Ureter (tissue), 1 donor: ENCODE measurements at regions not wholly inside any gene's neighbourhood (a gene's known extent, or its start where the extent isn't known, plus 50 kb on each side); places are given as distances from the start of the nearest gene placed in this dataset.

Experiments used
- DNase-seq: peaks from one replicate; pipeline ENCODE4 v3.0.0-alpha.2; 2020; ENCODE audit warnings: low spot score
- donor health status: DM: yes; HTN: yes; CAD: no.

DNA sequence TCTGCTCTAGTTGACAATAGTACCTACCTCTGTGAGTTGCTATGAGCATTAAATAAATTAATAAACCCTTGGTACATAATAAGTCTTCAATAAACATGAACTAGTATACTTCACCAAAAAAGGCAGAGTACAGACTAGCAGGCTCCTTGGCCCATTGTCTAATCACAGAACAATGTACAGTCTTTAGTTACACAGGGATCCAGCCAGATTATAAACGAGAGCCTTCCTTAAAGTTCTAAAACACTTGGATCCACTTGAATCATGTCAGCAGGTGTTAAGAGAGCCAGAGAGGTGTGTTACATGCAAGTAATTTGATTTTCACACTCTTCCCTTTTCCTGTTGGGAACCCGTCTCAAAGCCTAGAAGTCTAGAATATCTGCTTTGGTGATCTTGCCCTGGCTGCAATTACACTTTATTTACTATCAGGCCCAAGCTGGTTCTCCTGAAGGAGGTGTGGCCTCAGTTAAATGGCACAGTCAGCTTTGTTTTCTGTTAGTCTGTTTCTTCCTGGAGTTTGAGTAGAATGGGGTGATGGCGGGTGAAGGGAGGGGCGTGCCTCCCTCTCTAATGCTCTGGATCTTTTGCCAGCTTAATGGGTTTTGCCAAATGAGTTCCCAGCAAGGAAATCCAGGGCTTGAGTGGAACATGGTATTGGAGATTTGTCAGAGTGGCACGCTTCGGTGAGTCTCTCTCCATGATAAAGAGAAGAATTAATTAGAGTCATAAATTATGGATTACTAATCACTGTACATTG is 570.9 kb upstream of the CAMK1G start:
- no peak for DNase-seq

DNA sequence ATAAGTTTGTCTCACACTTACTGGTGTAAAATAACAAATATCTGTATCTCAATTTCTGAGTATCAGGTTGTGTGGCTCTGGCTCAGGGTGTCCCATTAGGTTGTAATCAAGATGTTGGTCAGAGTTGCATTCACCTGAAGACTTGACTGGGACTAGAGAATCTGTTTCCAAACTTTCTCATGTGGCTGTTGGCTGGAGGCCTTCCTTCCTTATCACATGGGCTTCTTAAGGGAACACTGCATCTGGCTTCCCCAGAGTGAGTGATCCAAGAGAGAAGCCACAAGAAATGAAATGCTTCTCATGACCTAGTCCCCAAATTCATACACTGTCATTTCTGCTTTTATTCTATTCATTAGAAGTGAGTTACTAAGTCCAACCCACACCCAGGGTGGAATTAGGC is 568.4 kb upstream of the CAMK1G start:
- DNase-seq: no peak

DNA sequence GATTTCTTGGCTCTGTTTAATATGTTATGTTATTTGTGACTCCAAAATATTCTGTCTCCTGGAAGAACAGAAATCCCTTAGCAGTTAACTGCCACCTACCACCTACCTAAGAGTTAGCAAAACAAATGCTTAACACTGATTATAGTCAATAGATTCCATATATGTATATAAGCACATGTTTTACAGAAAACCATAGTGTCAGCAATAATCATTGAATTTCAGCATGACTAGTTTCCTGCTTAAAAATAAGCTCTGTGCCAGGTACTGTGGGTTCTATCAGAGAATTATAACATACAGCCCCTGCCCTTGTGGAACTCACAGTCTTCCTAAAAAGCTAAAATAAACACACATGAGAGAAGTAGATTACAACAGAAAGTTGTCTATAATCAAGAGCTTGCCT is 561.9 kb upstream of the CAMK1G start:
- no peak for DNase-seq

DNA sequence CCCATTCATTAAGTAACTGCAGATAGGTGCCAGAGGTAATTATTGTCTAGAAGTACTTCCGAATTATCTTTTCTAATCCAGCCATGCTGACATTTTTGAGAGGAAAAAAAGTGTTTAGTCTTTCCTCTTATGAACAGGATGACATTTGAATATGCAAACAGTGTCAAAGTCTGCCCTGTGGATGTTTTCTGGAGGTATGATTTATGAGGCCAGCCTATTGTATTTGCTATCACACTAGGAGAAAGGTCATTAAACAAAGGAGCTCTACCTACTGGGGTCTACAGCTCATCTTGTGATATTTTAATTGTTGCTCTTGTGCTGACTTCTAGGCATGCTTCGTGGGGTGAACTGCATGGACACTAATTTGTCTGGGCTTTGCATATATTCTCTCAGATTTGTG is 559.7 kb upstream of the CAMK1G start:
- DNase-seq: no peak

DNA sequence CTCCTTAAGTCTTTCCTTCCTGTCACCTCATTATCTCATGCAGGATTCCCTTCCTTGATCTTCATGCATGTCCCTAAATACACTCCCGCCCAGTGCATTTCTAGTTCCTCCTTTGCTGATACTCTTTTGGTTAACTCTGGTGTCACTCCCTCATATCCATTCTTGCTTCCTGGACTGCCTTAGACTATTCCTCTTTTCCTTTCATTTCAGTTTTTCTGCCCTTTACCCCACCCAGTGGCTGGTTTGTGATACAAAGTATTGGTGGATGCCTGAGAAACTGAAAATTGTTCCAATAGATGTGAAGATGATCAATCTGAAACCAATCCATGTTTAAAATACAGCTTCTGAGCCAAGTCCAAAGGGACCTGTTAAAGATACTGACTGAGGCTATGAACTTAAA is 553.8 kb upstream of the CAMK1G start:
- DNase-seq: no peak

DNA sequence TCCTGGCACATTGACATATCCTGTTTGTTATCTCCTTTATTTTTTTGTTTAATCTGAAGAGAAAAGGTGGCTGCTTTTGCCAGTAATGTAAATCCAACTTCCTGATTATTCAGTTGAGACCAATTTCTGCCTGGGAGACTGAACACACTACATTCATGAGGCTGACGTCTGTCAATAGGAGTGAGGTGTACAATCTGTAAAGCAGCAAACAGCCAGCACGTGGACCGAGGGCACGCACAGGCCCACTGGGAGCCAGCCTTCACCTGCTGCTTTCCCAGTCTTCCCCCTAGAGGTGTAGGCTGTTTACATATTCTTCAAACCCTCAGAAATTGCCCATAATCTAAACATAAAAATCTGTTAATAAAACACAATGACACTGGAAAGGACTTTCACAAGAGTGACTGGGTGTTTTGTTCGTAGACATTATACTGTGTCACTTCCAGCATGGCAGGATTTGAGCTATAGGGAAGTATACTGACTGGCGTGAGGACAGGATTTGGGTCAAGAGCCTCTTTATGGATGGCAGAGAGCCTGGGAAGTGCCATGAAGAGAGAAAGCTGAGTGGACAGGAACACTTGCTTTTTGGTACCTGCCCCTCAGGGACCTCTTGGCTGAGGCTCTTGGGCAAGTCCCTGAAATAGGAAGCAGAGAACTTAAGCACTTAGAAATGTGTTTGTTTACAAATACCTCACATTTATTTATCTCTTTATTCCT is 552.9 kb upstream of the CAMK1G start:
- DNase-seq: no peak

DNA sequence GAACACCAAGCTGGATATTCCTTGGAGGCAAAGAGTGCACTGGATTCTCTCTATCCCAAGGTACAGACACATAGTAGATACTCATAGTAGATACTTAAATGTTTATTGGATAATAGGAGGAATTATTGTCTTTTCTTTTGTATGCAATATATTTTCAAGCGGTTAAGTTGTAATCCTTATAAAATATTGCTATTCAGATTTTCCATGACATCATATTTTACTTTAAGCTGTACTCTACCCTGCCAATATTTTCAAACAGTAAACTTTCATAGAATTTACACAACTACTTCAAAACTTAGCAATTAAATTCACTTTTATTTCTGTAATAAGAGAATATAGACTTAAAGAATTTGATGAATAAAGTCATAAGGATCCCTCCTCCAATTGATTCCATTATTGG is 546.5 kb upstream of the CAMK1G start:
- DNase-seq: no peak

DNA sequence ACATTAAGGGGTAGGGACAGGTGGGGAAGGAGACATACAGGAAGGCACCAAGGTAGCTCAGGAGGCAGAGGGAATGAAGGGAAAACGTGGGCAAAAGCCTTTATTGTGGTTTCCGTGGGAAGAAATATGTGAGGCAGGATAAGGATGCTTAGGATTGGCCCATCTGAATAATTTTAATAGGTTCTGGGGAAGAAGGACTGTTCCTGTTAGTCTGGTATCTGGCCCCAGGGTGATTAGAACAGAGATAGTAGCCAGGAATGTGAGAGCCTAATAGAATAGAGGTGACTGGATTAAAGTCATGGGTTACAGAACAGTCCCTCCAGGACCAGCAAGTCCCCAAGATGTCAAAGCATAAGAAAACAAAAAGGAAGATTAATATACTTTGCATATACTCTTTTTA is 545.2 kb upstream of the CAMK1G start:
- DNase-seq: no peak

DNA sequence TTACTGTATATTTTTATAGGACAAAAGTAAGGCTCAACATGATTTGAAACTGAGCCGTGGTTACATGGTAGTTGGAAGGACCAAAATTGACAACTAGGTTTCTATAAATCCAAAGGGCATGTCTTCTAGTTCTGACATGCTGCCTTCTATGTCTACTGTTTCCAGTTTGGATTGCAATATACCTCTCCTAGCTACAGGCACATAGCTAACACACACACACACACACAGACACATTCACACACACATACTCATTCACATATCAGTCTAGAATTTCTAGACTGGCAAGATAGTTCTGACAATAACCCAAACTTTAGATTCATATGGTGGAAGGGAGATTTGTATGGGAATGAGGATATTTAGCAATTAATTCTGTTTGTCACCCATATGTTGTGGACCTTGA is 544.8 kb upstream of the CAMK1G start:
- no peak for DNase-seq

DNA sequence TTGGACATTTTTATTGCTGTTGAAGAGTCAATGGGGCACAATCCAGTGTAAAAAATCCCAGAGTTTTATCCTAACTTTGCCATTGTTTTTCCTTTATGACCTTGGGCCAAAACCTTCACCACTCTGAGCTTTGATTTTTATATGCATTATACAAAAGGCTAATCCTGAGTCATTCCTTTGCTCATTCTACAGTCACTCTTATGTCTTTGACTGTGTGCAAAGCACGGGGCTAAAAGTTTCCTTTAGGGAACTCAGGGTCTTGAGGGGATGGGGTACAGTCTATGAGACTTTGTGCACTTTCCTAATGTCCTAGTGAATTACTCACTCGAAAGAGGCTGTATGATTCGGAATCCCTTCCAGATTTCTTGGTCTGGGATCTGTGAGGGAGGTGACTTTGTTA is 543.2 kb upstream of the CAMK1G start:
- no peak for DNase-seq

DNA sequence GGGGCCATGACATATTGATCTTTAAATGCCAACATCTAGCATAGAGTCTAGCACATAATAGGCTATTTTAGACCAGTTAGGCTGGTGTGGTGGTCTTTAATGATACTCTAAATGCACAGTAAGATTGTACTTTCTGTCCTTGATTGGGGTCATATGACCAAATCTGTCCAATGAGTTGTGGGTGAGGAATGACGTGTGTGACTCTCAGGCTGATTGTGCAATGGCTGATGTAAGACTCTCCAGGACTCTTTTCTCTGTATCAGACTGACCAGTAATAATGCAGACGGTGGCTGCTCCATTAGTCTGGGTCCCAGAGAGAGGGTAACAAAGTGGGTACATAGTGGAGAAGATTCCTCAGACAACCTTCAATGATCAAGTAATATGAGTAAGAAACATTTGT is 541.6 kb upstream of the CAMK1G start:
- no peak for DNase-seq

DNA sequence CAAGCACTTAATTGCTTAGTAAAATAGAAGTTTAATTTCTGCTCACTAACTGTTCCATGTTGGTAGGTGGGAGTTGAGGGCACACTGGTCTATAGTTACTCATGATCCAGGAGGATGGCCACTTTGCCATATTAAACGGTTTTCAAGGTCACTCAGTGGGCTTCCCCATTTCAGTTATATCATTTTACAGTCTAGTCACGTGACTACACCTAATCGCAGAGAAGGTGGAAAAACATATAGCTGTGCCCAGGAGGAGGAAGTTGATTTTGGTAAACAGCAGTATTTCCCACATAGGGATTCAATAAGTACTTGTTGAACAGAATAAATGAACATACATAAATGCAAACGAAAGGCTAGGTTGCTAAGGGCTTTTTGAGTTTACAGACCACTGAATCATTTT is 541.1 kb upstream of the CAMK1G start:
- DNase-seq: no peak

DNA sequence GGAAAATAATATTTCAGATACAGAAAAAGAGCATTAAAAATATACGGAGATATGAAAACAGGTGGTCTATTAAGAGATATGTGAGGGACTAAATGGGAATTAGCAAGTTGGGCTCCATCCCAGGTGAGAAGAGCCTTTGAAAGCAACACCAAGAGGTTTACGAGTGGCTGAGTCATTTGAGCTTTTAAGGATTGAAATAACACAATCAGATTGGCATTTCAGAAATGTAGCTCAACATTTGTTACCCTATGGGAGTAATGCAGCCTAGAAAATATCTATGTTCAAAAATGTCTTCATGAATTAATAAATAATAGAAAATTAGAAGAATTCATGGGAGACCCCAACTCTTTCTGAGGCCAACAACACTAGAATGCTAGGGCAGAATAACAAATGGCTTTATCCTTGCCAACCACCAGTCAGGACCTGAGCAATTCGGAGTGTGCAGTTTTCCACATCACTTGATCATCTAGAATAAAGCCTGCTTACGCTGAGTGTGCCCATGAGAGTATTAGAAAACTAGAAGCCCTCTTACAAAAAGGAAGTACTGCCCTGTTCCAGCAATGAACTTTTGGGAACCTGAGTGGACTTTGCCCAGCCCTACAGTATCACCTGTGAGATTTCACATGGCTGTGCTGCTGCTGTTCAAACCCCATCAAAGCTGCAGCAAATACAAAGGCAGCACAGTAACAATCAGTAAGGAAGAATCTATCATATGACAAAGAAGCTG is 538.0 kb upstream of the CAMK1G start:
- DNase-seq: no peak

DNA sequence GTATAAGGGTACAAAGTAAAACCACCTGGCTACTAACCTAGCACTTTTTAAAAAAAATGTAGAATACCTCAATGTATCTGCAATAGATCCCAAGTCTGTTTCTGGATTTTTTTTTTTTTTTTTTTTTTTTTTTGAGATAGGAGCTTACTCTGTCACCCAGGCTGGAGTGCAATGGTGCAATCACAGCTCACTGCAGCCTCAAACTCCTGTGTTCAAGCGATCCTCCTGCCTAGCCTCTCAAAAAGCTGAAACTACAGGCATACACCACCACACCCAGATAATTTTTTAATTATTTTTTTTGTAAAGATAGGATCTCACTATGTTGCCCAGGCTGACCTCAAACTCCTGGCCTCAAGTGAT is 537.5 kb upstream of the CAMK1G start:
- no peak for DNase-seq

DNA sequence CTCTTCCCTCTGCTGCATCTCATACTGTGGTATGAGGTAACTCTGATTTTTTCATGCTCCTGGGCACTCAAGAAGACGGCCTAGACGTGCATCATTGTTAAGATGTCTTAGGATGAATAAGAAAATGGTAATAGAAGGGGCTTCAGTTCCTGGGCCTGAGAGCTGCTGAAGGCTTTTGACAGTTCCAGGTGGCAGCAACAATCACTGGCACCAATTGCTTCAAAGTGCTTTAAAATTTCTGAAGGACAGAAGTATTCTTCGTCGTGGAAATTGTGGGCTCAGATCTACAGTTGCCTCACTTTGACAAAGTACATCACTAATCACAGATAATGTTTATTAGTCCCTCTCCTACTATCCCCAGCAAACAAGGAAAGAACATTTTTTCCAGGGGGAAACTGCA is 536.6 kb upstream of the CAMK1G start:
- no peak for DNase-seq

DNA sequence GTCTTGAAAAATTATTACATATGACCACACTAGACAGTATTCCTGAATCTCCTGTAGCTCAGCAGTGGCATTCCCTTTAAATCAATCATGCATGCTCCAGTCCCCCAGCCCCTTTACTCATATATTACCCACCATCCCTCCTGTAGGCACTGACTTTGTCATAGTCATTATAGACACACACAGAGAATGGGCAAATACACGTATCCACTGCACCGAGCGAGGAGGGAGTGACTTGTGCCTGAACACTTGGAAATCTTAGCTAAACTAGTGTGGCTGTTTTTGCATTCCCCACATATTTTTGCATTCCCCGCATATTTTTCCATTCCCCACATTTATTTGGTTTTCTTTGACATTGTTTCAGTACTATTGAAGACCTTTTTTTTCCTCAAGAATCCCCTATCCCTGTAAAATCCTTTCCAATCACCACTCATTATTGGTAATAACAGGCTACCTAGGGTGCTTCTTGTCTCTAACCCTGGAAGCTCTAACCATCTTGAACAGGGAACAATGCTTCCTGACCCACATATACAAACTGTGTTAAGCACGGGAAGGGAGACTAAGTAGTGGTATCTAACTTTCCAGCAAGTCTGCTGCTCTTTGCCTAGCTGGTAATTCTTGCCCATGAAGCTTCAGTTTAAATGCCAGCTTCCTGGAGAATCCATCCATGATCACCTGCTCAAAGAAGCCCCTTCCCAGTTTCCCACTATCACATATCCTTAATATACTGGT is 534.4 kb upstream of the CAMK1G start:
- no peak for DNase-seq

DNA sequence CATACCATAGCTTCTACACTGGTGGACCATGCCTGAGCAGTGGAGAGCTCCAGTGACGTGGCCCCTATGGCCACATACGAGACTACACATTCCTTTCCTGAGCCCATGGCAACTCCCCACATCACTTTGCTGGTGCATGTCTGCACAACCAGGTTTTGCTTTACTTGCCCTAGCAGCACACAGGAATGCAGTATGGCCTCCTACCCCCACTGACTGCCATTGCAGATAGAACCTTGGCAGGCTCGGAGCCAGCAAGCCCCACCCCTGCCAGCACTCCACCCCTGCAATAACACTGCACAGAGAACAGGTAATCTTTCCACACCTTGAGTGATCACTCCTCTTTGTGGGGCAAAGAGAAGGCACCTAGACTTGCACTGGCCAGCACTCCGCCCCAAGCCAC is 531.9 kb upstream of the CAMK1G start:
- DNase-seq: no peak

DNA sequence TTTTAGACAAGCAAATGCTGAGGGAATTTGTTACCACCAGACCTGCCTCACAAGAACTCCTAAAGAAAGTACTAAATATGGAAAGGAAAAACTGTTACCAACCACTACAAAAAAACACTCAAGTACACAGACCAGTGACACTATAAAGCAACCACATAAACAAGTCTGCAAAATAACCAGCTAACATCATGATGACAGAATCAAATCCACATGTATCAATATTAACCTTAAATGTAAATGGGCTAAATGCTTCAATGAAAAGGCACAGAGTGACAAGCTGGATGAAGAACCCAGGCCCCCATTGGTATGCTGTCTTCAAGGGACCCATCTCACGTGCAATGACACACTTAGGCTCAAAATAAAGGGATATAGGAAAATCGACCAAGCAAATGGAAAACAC is 529.9 kb upstream of the CAMK1G start:
- DNase-seq: no peak

DNA sequence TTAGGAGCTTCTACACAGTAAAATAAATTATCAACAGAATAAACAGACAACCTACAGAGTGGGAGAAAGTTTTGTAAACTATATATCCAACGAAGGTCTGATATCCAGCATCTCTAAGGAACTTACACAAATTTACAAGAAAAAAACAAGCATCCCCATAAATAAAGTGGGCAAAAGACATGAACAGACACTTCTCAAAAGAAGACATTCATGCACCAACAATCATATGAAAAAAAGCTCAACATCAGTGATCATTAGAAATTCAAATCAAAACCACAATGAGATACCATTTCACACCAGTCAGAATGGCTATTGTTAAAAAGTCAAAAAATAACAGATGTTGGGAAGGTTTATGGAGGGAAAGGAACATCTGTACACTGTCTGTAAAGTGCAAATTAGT is 526.4 kb upstream of the CAMK1G start:
- DNase-seq: no peak

DNA sequence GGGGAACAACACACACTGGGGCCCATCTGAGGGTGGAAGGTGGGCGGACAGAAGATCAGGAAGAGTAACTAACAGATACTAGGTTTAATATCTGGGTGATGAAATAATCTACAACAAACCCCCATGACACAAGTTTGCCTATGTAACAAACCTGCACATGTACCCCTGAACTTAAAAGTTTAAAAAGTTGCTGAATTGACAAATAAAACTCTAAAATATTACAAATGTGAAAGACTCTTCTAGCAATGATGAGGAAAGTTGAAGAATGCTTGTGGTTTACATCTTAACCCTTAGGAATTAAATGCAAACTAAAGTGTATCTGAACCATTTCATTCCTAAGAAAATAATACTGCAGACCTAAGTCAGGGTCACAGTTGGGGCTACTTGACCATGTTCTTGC is 525.6 kb upstream of the CAMK1G start:
- DNase-seq: no peak

DNA sequence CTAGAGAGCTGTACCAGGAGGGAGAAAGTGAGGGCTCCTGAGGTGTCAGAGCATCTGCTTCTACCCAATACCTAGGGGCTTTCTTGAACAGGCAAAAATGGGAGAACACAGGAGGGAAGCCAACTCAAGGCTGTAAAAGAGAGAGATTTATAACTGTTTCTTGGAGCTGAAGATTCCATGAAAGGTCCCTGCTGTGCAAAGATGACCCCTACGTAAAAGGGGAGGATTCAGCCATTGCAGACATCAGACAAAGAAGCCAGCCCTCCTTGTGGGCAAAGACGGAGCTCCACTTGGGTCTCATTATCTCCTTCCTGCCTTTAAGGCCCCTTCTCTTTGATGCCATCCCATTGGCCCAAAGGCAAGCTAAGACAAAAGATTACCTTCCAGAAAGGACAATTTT is 524.1 kb upstream of the CAMK1G start:
- DNase-seq: no peak

DNA sequence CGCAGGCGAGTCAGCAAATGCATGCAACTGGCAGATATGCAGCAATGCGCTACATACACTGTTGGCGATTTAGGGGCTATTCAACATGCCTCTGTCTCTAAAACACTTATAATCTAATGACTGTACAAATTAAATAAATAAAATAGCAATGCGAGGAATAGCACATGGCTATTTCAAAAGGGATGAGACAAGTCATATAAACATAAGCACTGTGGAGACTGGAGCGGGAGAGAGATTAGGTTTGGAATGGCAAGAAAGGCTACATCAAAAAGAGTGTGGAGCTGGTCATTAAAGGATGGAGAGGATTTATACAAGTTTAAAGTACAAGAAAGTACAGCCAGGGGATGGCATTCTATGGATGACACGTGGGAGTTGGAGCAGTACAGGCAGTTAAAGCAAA is 523.5 kb upstream of the CAMK1G start:
- no peak for DNase-seq
